ENCODE measurements at regions not wholly inside any gene's neighbourhood (a gene's known extent, or its start where the extent isn't known, plus 50 kb on each side); places are given as distances from the start of the nearest gene placed in this dataset.
A peak's percentile ranks its signal among the peaks of the same experiment; 100 is the strongest.

DNA sequence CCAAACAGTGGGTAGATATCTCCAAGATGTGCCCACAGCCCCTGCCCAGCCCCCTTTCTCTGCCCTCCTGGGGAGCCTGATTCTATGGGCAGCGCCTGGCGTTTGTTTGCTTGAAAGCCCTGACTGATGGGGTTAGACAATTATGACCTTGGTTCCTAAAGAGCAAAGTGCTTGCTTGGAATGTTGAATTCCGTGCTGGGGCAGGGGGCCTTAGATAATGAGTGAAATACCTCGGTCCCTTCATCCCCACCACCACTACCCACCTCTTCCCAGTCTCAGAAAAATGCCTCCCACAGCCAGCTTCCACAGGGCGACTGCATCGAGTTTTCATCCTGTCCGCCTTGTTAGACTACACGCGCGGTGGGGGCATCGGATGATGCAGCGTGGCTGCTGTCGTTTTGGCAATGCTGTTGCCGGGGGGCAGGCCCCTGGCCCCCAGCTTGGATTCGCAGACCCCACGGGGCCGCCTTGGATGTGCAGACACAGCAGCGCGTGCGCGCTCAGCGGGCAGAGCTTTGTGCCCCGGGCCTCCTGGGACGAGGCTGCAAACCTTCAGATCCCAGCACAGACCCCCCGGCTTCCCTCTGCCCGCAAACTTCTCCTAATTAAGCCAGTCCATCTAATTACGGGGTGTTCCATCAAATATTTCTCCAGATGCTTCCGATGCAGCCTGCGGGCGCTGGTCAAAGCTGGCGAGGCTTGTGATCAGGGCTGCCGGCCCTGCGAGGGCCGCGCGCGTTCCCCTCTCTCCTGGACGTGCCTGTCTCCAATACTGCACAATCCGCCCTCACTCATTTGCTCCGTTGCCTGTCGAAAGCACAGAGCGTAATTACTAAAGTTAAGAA is 86.1 kb downstream of the LINC00237 start:
- H3K9me3 ChIP-seq = no peaks in the 10 kb centered on the region
- TF ChIP-seq, protein P1, sequence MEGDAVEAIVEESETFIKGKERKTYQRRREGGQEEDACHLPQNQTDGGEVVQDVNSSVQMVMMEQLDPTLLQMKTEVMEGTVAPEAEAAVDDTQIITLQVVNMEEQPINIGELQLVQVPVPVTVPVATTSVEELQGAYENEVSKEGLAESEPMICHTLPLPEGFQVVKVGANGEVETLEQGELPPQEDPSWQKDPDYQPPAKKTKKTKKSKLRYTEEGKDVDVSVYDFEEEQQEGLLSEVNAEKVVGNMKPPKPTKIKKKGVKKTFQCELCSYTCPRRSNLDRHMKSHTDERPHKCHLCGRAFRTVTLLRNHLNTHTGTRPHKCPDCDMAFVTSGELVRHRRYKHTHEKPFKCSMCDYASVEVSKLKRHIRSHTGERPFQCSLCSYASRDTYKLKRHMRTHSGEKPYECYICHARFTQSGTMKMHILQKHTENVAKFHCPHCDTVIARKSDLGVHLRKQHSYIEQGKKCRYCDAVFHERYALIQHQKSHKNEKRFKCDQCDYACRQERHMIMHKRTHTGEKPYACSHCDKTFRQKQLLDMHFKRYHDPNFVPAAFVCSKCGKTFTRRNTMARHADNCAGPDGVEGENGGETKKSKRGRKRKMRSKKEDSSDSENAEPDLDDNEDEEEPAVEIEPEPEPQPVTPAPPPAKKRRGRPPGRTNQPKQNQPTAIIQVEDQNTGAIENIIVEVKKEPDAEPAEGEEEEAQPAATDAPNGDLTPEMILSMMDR (IDR thresholded peaks at IDR 0.05) = no peak
- H3K4me1 ChIP-seq = no peaks in the 10 kb centered on the region
- H3K27me3 ChIP-seq = no peaks in the 10 kb centered on the region
- H3K36me3 ChIP-seq = no peaks in the 10 kb centered on the region
- no peak for DNase-seq (ENCODE audit: low spot score in 2 of 2)
- intact Hi-C loops (cut with DNase I) = no loop called here
- no peak overlapping the region for H3K27ac ChIP-seq
- peak overlapping the region in 1 of 2 donors; percentile 16 for H3K4me3 ChIP-seq

DNA sequence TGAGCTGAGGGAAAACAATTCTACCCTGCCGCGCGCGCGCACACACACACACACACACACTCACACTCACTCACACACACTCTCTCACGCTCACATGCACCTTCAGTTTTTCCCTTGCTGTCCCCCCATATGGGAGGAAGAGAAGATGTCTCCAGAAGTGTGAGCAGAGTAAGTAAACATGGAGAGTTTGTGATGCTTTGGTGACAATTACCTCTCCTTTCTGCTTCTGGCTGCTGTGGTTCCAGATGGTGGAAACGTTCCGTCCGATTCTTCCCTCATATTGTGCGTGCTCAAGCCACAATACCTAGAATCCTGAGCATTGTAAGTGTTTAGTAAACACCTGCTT is 86.7 kb downstream of the LINC00237 start:
- Histone ChIP-seq H3K36me3 (no peaks in the 10 kb centered on the region), H3K27me3 (no peaks in the 10 kb centered on the region), H3K27ac (no peak overlapping the region), H3K4me3 (no peak overlapping the region), H3K9me3 (no peaks in the 10 kb centered on the region), H3K4me1 (no peaks in the 10 kb centered on the region)
- DNase-seq (ENCODE audit: low spot score in 2 of 2) = no peak
- intact Hi-C loops (cut with DNase I) = no loop called here
- TF ChIP-seq, protein P1 (IDR thresholded peaks at IDR 0.05) = no peak

DNA sequence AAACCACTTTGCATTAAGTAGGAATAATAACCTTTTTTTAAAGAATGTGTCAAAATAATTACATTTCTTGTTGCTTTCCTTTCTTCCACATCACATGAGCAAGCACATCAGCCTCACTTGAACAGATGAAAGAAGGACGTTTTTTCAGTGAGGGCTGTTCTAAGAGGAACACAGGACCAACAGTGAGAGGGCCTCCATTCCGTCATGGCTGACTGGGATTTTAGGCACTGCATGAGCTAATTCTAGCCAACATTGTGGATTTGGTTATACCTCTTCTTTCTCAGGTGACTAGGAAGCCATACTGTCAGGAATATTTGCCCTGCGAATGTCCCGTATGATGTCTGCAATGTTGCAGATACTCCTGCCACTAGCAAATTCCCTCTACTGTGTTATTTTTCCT is 87.6 kb downstream of the LINC00237 start:
- no peak overlapping the region for H3K27ac ChIP-seq
- no peaks in the 10 kb centered on the region for H3K4me1 ChIP-seq
- H3K36me3 ChIP-seq = no peaks in the 10 kb centered on the region
- no peaks in the 10 kb centered on the region for H3K9me3 ChIP-seq
- no peak for DNase-seq (ENCODE audit: low spot score in 2 of 2)
- TF ChIP-seq, protein P1 (IDR thresholded peaks at IDR 0.05) = no peak
- no peak overlapping the region for H3K4me3 ChIP-seq
- no peaks in the 10 kb centered on the region for H3K27me3 ChIP-seq
- intact Hi-C loops (cut with DNase I) = no loop called here

DNA sequence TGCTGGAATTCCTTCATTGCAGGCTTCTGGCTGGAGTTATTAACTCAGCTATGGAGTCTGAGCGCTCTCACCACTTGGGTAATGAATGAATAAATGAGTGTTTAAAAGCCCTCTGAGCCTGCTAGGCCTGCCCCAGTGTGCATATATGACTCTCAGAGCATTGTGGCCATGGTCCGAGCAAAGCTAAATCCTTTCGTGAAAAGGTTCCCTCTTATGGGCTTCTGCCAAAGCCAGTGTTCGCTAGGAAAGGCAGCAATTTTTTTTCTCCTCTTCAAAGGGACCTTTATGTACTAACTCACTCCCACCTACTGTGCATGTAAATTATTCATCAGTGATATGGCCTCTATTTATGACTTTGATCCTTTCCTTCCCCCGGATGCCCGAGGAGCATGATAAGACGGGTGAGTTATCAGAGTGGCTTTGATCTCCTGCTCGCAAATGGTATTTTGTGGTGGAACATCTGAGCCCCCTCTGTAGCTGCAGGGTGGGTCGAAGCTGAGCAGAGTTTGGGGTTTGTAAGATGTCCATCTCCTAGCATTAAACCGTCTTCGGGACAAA is 88.6 kb downstream of the LINC00237 start:
- H3K4me3 ChIP-seq = no peak overlapping the region
- no peak overlapping the region for H3K27ac ChIP-seq
- no peaks in the 10 kb centered on the region for H3K36me3 ChIP-seq
- no peak for DNase-seq (ENCODE audit: low spot score in 2 of 2)
- no peaks in the 10 kb centered on the region for H3K27me3 ChIP-seq
- intact Hi-C loops (cut with DNase I) = no loop called here
- no peaks in the 10 kb centered on the region for H3K4me1 ChIP-seq
- H3K9me3 ChIP-seq = no peaks in the 10 kb centered on the region
- TF ChIP-seq, protein P1 (IDR thresholded peaks at IDR 0.05) = no peak

DNA sequence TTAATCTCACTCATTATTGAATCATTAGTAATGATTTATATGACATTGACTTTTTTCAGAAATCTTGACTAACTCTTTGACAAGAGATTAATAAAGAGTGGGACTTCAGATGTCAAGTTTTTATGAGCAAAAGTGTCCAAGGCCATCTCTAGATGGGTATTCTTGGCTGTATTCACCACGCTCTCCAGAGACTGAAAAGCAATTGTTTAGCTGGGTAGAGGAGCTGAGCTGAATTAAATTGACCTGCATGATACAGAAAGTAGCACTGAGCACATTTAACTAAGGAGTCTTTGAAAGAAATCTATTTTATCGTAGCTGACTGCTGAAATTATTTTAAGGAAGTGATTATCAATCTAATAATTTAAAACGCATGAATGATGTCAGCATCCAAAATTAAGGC is 89.4 kb downstream of the LINC00237 start:
- TF ChIP-seq, protein P1 (IDR thresholded peaks at IDR 0.05) = no peak
- H3K9me3 ChIP-seq = no peaks in the 10 kb centered on the region

More for the DNA sequence above, 89.4 kb downstream of the LINC00237 start:
- no peaks in the 10 kb centered on the region for H3K27me3 ChIP-seq
- H3K36me3 ChIP-seq = no peaks in the 10 kb centered on the region
- H3K27ac ChIP-seq = no peak overlapping the region
- intact Hi-C loops (cut with DNase I) = no loop called here
- no peak overlapping the region for H3K4me3 ChIP-seq
- no peaks in the 10 kb centered on the region for H3K4me1 ChIP-seq
- DNase-seq (ENCODE audit: low spot score in 2 of 2) = no peak
